IMR-90 (cell line): ENCODE measurements at regions not wholly inside any gene's neighbourhood (a gene's known extent, or its start where the extent isn't known, plus 50 kb on each side); places are given as distances from the start of the nearest gene placed in this dataset.

ENCODE experiments used
- ATAC-seq: fragments of 200-7000 bp; cut with Tn5 transposase; 2 replicates; pipeline ENCODE4 v1.9.1; 2020; ENCODE audit warnings: low read depth, mild to moderate bottlenecking, moderate library complexity
- BruUV-seq: library from RNA; stranded (reverse); fragments of 400-500 nt; replicated peaks from 2 replicates; lab custom pipeline; 2021; lab: Mats Ljungman, UMichigan
- CTCF ChIA-PET: fragments of 300-600 bp; formaldehyde crosslinking; extraction: SDS; loops from one replicate; lab custom pipeline; 2021; ENCODE audit warnings: antibody characterized with exemption; lab: Yijun Ruan, JAX
- POLR2A ChIA-PET: fragments of 300-600 bp; sonication (Branson Sonifier 250); formaldehyde crosslinking; loops from one replicate; lab custom pipeline; 2022; ENCODE audit warnings: antibody characterized with exemption; ENCODE audit not compliant: unreplicated experiment; lab: Charles Lee
- DNase-seq: peaks from one replicate; pipeline ENCODE4 v3.0.0; 2013
- H2AFZ ChIP-seq: replicated peaks from 2 replicates; pipeline ENCODE3; 2013; ENCODE audit warnings: low read length, mild to moderate bottlenecking; ENCODE audit not compliant: poor library complexity
- H2AK5ac ChIP-seq: 2 replicates; pipeline ENCODE4 v1.6.1; 2013; ENCODE audit warnings: low read depth, low read length, inconsistent platforms
- H2AK9ac ChIP-seq: replicated peaks from 2 replicates; pipeline ENCODE3; 2013; ENCODE audit warnings: mild to moderate bottlenecking, low read depth, low read length, moderate library complexity; ENCODE audit not compliant: poor library complexity
- H2BK120ac ChIP-seq: 2 replicates; pipeline ENCODE4 v1.6.1; 2013; ENCODE audit warnings: low read depth, low read length, inconsistent platforms
- H2BK15ac ChIP-seq: 3 replicates; pipeline ENCODE4 v1.6.1; 2013; ENCODE audit warnings: low read depth, low read length, inconsistent platforms
- H2BK20ac ChIP-seq: 2 replicates; pipeline ENCODE4 v1.6.1; 2013; ENCODE audit warnings: low read depth, mild to moderate bottlenecking, inconsistent platforms, low read length, moderate library complexity
- H2BK5ac ChIP-seq: 2 replicates; pipeline ENCODE4 v1.6.1; 2013; ENCODE audit warnings: mild to moderate bottlenecking, low read depth, low read length, inconsistent platforms; ENCODE audit not compliant: poor library complexity, severe bottlenecking
- H3K14ac ChIP-seq: replicated peaks from 2 replicates; pipeline ENCODE4 v1.6.1; 2013; ENCODE audit warnings: low read depth, low read length, inconsistent platforms
- H3K18ac ChIP-seq: 2 replicates; pipeline ENCODE4 v1.6.1; 2013; ENCODE audit warnings: low read depth, low read length, control low read depth
- H3K23ac ChIP-seq: 2 replicates; pipeline ENCODE4 v1.6.1; 2013; ENCODE audit warnings: low read depth, low read length, inconsistent platforms
- H3K27ac ChIP-seq: 2 replicates; pipeline ENCODE4 v1.5.1; 2013; ENCODE audit warnings: mild to moderate bottlenecking, control low read depth, low read length; ENCODE audit not compliant: insufficient read depth
- H3K27me3 ChIP-seq: 2 replicates; pipeline ENCODE4 v1.6.1; 2013; ENCODE audit warnings: low read length; ENCODE audit not compliant: control insufficient read depth, insufficient read depth
- H3K36me3 ChIP-seq: 2 replicates; pipeline ENCODE4 v1.6.1; 2013; ENCODE audit warnings: low read length, mixed read lengths; ENCODE audit not compliant: control insufficient read depth, insufficient read depth
- H3K4ac ChIP-seq: 2 replicates; pipeline ENCODE4 v1.6.1; 2013; ENCODE audit warnings: low read depth, low read length, inconsistent platforms
- H3K4me1 ChIP-seq: 2 replicates; pipeline ENCODE4 v1.6.1; 2013; ENCODE audit warnings: low read length, mixed read lengths; ENCODE audit not compliant: control insufficient read depth, insufficient read depth
- H3K4me2 ChIP-seq: 2 replicates; pipeline ENCODE4 v1.6.1; 2013; ENCODE audit warnings: low read depth, mild to moderate bottlenecking, control low read depth, low read length, moderate library complexity
- H3K4me3 ChIP-seq: 2 replicates; pipeline ENCODE4 v1.5.1; 2013; ENCODE audit warnings: low read depth, mild to moderate bottlenecking, control low read depth, low read length, moderate library complexity; ENCODE audit not compliant: insufficient read depth
- H3K56ac ChIP-seq: 2 replicates; pipeline ENCODE4 v1.6.1; 2013; ENCODE audit warnings: low read length, inconsistent platforms; ENCODE audit not compliant: insufficient read depth; ENCODE audit errors: extremely low read depth
- H3K79me1 ChIP-seq, 2 experiments: 2 replicates each; pipeline ENCODE4 v1.6.1; 2013; ENCODE audit warnings: low read length in 2 of 2, inconsistent platforms in 1 of 2, low read depth in 1 of 2
- H3K9ac ChIP-seq: 2 replicates; pipeline ENCODE4 v1.6.1; 2013; ENCODE audit warnings: low read depth, low read length, control low read depth
- H3K9me1 ChIP-seq: 2 replicates; pipeline ENCODE4 v1.6.1; 2013; ENCODE audit warnings: low read length, inconsistent platforms; ENCODE audit not compliant: insufficient read depth
- H3K9me3 ChIP-seq: 2 replicates; pipeline ENCODE4 v1.6.1; 2013; ENCODE audit warnings: low read length; ENCODE audit not compliant: control insufficient read depth, insufficient read depth
- H4K20me1 ChIP-seq: 2 replicates; pipeline ENCODE4 v1.6.1; 2013; ENCODE audit warnings: low read length, inconsistent platforms; ENCODE audit not compliant: insufficient read depth
- H4K5ac ChIP-seq: 2 replicates; pipeline ENCODE4 v1.6.1; 2013; ENCODE audit warnings: mild to moderate bottlenecking, low read depth, low read length, control low read depth
- H4K8ac ChIP-seq, 2 experiments: 2 replicates each; pipeline ENCODE4 v1.6.1; 2013; ENCODE audit warnings: low read depth in 2 of 2, low read length in 2 of 2, control low read depth in 1 of 2, inconsistent platforms in 1 of 2
- H4K91ac ChIP-seq: 2 replicates; pipeline ENCODE4 v1.6.1; 2013; ENCODE audit warnings: low read depth, low read length, inconsistent platforms; ENCODE audit not compliant: insufficient read depth
- BHLHE40 ChIP-seq: fragments of 150-350 bp; IDR thresholded peaks from 2 replicates; pipeline ENCODE4 v1.6.1; 2016; ENCODE audit warnings: mild to moderate bottlenecking, low read depth, low read length
- CEBPB ChIP-seq: IDR thresholded peaks from 2 replicates; pipeline ENCODE4 v1.6.1; 2012; ENCODE audit warnings: low read depth, low read length, improper control_type of control experiment
- CHD1 ChIP-seq: IDR thresholded peaks from 2 replicates; pipeline ENCODE4 v1.6.1; 2012; ENCODE audit warnings: low read depth, low read length, improper control_type of control experiment
- FOS ChIP-seq: fragments of 150-350 bp; IDR thresholded peaks from 2 replicates; pipeline ENCODE4 v1.6.1; 2016; ENCODE audit warnings: low read depth, low read length
- MAFK ChIP-seq: IDR thresholded peaks from 2 replicates; pipeline ENCODE4 v1.6.1; 2012; ENCODE audit warnings: low read depth, low read length, improper control_type of control experiment
- MAZ ChIP-seq: IDR thresholded peaks from 2 replicates; pipeline ENCODE4 v1.6.1; 2012; ENCODE audit warnings: low read depth, mild to moderate bottlenecking, low read length, improper control_type of control experiment, moderate library complexity, borderline replicate concordance
- MXI1 ChIP-seq: IDR thresholded peaks from 2 replicates; pipeline ENCODE4 v1.6.1; 2012; ENCODE audit warnings: low read depth, mild to moderate bottlenecking, low read length, moderate library complexity, borderline replicate concordance
- NFE2L2 ChIP-seq: fragments of 150-350 bp; IDR thresholded peaks from 2 replicates; pipeline ENCODE4 v1.6.1; 2016; ENCODE audit warnings: low read depth, mild to moderate bottlenecking, low read length
- POLR2A ChIP-seq: IDR thresholded peaks from 2 replicates; pipeline ENCODE4 v1.6.1; 2012; ENCODE audit warnings: mild to moderate bottlenecking, low read depth, low read length
- RAD21 ChIP-seq: IDR thresholded peaks from 2 replicates; pipeline ENCODE4 v1.6.1; 2012; ENCODE audit warnings: low read length, improper control_type of control experiment
- RCOR1 ChIP-seq: IDR thresholded peaks from 2 replicates; pipeline ENCODE4 v1.6.1; 2012; ENCODE audit warnings: mild to moderate bottlenecking, low read length, improper control_type of control experiment; ENCODE audit not compliant: insufficient replicate concordance
- RFX5 ChIP-seq: IDR thresholded peaks from 2 replicates; pipeline ENCODE4 v1.8.0; 2012; ENCODE audit warnings: low read depth, mild to moderate bottlenecking, low read length, moderate library complexity
- SMC3 ChIP-seq: fragments of 150-350 bp; IDR thresholded peaks from 2 replicates; pipeline ENCODE4 v1.6.1; 2016; ENCODE audit warnings: low read depth, mild to moderate bottlenecking, antibody characterized with exemption, low read length, moderate library complexity
- WGBS, 2 experiments: methylation state at CpG; one replicate each; pipeline versions ENCODE4 v1.1.5 to v1.1.7; 2013; ENCODE audit warnings: missing lambda C conversion rate in 2 of 2; ENCODE audit not compliant: insufficient read length in 1 of 2; ENCODE audit errors: extremely low coverage in 2 of 2; 5-methylcytosine and 5-hydroxymethylcytosine counted together
- dilution Hi-C: fragments of 300-500 bp; cut with HindIII; formaldehyde crosslinking; loops from one replicate; pipeline ENCODE4 v1.14.3; 2018; ENCODE audit warnings: low sequenced_read_pairs; ENCODE audit not compliant: unreplicated experiment
- in situ Hi-C: fragments of 300-500 bp; cut with MboI; formaldehyde crosslinking; loops from 3 replicates; pipeline ENCODE4 v1.14.3; 2019; ENCODE audit warnings: low sequenced_read_pairs, inconsistent platforms, mixed read lengths
- intact Hi-C: fragments of 100-400 bp; cut with micrococcal nuclease; formaldehyde crosslinking; loops from 2 replicates; pipeline ENCODE4 v1.10.0; 2022
- TF ChIP-seq, protein P1 (sequence below): fragments of 150-350 bp; IDR thresholded peaks from 2 replicates; pipeline ENCODE4 v1.6.1; 2016; ENCODE audit warnings: low read depth, mild to moderate bottlenecking, low read length, moderate library complexity, borderline replicate concordance
- TF ChIP-seq, protein P2 (sequence below): fragments of 150-350 bp; IDR thresholded peaks from 2 replicates; pipeline ENCODE4 v1.6.1; 2017; ENCODE audit warnings: mild to moderate bottlenecking, antibody characterized with exemption, low read length, low read depth
- TF ChIP-seq, protein P3 (sequence below): conservative IDR thresholded peaks from 2 replicates; pipeline ENCODE4 v1.5.1; 2012; ENCODE audit warnings: mild to moderate bottlenecking, low read depth, low read length, improper control_type of control experiment

DNA sequence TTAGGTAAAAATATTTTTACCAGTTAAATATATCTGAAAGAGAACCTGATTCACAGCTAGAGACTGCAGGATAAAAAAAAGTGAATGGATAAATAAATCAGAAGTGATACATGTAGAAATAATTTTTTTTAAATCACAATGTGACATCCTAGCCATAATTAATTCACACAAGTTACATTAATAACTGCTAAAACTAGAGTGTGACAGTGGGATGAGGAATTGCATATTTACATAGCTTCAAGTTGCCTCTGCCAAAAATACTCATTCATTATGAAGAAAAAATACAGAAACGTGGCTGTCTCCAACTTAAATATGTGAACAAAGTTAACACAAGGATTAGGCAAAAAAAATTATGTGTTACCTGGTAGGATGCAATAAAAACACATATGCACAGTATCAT lies 473.5 kb upstream of the SEMA3A start:
- no TSS peak for BruUV-seq
- H3K18ac ChIP-seq, result no peak overlapping the region
- WGBS, 2 experiments, result no CpG with 5 or more reads among the region's 1 CpG

More for the DNA sequence above, 473.5 kb upstream of the SEMA3A start:
- H2BK15ac ChIP-seq, result no peak overlapping the region
- peaks cover 2% of the 10 kb centered on the region; the same call in 1 of the 2 replicates for H3K9me1 ChIP-seq
- H3K4ac ChIP-seq, result no peak overlapping the region
- H3K79me1 ChIP-seq, result no peaks in the 10 kb centered on the region
- ATAC-seq (no peak), DNase-seq (no peak)
- H2AK5ac ChIP-seq, result no peak overlapping the region
- no peak overlapping the region for H2BK120ac ChIP-seq
- dilution Hi-C loops (no loop called here), intact Hi-C loops (no loop called here), in situ Hi-C loops (no loop called here)
- H3K36me3 ChIP-seq, result no peaks in the 10 kb centered on the region
- H2AFZ ChIP-seq, result no peak overlapping the region
- H3K27me3 ChIP-seq, result no peaks in the 10 kb centered on the region
- no peak overlapping the region for H3K4me3 ChIP-seq
- H4K91ac ChIP-seq, result no peak overlapping the region
- H3K4me2 ChIP-seq, result no peak overlapping the region
- no peak overlapping the region for H3K14ac ChIP-seq
- peaks cover 2% of the 10 kb centered on the region; the same call in 1 of the 2 replicates for H3K4me1 ChIP-seq
- no peak overlapping the region for H4K8ac ChIP-seq
- H3K23ac ChIP-seq, result no peak overlapping the region
- no peak overlapping the region for H3K56ac ChIP-seq
- H3K9ac ChIP-seq, result no peak overlapping the region
- H2BK5ac ChIP-seq, result no peak overlapping the region
- no peak overlapping the region for H2AK9ac ChIP-seq
- no peak overlapping the region for H4K5ac ChIP-seq
- ChIA-PET POLR2A (no interaction called here), CTCF (interaction anchor here (0.6 to 1.1 kb wide), 2 partner anchors 16 to 43 kb away, joined by 3 read pairs; no protein-coding TSS in a partner anchor)
- H3K27ac ChIP-seq, result no peak overlapping the region
- H3K9me3 ChIP-seq, result no peaks in the 10 kb centered on the region
- no peak overlapping the region for H2BK20ac ChIP-seq
- TF ChIP-seq, protein P1, sequence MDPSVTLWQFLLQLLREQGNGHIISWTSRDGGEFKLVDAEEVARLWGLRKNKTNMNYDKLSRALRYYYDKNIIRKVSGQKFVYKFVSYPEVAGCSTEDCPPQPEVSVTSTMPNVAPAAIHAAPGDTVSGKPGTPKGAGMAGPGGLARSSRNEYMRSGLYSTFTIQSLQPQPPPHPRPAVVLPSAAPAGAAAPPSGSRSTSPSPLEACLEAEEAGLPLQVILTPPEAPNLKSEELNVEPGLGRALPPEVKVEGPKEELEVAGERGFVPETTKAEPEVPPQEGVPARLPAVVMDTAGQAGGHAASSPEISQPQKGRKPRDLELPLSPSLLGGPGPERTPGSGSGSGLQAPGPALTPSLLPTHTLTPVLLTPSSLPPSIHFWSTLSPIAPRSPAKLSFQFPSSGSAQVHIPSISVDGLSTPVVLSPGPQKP, result no peak
- TF ChIP-seq CHD1, result no peak
- TF ChIP-seq RFX5, result no peak
- TF ChIP-seq RCOR1, result no peak
- no peak for TF ChIP-seq BHLHE40
- TF ChIP-seq, protein P2, sequence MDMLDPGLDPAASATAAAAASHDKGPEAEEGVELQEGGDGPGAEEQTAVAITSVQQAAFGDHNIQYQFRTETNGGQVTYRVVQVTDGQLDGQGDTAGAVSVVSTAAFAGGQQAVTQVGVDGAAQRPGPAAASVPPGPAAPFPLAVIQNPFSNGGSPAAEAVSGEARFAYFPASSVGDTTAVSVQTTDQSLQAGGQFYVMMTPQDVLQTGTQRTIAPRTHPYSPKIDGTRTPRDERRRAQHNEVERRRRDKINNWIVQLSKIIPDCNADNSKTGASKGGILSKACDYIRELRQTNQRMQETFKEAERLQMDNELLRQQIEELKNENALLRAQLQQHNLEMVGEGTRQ, result no peak
- no peak for TF ChIP-seq NFE2L2
- TF ChIP-seq MXI1, result no peak
- TF ChIP-seq MAZ, result no peak
- TF ChIP-seq, protein P3, sequence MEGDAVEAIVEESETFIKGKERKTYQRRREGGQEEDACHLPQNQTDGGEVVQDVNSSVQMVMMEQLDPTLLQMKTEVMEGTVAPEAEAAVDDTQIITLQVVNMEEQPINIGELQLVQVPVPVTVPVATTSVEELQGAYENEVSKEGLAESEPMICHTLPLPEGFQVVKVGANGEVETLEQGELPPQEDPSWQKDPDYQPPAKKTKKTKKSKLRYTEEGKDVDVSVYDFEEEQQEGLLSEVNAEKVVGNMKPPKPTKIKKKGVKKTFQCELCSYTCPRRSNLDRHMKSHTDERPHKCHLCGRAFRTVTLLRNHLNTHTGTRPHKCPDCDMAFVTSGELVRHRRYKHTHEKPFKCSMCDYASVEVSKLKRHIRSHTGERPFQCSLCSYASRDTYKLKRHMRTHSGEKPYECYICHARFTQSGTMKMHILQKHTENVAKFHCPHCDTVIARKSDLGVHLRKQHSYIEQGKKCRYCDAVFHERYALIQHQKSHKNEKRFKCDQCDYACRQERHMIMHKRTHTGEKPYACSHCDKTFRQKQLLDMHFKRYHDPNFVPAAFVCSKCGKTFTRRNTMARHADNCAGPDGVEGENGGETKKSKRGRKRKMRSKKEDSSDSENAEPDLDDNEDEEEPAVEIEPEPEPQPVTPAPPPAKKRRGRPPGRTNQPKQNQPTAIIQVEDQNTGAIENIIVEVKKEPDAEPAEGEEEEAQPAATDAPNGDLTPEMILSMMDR, result no peak
- TF ChIP-seq SMC3, result no peak
- no peak for TF ChIP-seq MAFK
- TF ChIP-seq RAD21, result no peak
- no peak for TF ChIP-seq CEBPB
- TF ChIP-seq POLR2A, result no peak
- no peak for TF ChIP-seq FOS
- no peaks in the 10 kb centered on the region for H4K20me1 ChIP-seq
